HG03432 (cell line): ENCODE measurements at regions not wholly inside any gene's neighbourhood (a gene's known extent, or its start where the extent isn't known, plus 50 kb on each side); places are given as distances from the start of the nearest gene placed in this dataset.

ENCODE experiments used
- ATAC-seq: cut with Tn5 transposase; IDR thresholded peaks from one replicate; pipeline ENCODE4 v1.9.1; 2021; ENCODE audit warnings: mild to moderate bottlenecking, moderate library complexity; ENCODE audit not compliant: unreplicated experiment

DNA sequence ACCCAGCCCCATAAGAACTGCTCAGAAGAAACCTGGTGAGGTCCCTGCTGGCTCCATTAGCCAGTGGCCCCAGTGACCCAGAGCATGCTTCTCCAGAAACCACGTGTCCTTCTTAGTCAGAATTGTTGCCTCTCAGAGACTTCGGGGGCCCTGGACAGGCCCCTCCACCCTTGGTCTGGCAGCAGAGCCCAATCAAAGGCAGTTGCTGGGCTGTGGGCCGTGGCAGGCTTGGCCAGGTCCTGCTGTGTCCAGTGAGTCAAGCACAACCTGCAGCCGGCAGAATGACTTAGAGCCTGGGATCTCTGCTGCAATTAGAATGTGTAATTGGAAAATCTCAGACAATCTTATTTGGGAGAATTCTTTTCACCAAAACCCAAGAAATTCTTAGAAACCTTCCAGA is 502.0 kb upstream of the KLF4 start:
- no peak for ATAC-seq

DNA sequence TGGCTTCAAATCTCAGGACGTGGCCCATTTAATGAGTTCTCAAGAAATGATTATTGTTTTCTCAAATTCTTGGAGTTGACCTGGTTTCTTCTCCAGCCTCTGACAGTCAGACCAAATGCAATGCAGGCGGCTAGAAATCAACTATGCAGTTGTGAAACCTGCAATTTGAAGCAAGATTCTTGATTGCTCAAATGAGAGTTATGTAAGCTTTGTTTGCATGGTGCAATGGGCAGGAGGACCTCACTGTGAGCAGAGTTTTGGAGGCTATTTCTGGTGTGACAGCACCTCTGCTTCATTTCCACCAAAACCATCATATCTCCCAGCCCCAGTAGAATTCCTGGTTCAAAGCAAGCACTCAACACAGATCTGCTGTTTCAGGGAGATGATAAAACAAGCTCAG is 500.0 kb upstream of the KLF4 start:
- no peak for ATAC-seq

- ATAC-seq = no peak
Measured at GRCh38 chr9:107989099-107989498, 499.5 kb upstream of the KLF4 start.

- ATAC-seq = no peak
Measured at GRCh38 chr9:107984956-107985355, 495.4 kb upstream of the KLF4 start.

DNA sequence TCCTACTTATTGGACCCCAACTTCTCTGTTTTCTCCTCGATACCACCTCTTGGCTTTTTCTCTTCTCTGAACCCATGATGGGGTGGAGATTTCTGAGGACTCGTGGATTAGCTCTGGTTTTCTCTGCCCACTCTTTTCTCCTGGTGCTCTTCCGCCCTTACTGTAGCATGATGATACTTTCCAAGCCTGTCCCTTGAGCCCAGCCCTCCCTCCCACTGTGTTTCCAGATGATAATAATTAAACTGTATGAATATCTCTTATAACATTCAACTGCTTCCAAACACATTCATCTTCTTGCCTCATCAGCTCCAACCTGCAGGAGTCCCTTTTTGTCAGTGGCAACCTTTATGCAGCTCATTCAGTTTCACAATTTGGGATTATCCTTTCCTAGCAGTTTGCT is 494.2 kb upstream of the KLF4 start:
- ATAC-seq = no peak

DNA sequence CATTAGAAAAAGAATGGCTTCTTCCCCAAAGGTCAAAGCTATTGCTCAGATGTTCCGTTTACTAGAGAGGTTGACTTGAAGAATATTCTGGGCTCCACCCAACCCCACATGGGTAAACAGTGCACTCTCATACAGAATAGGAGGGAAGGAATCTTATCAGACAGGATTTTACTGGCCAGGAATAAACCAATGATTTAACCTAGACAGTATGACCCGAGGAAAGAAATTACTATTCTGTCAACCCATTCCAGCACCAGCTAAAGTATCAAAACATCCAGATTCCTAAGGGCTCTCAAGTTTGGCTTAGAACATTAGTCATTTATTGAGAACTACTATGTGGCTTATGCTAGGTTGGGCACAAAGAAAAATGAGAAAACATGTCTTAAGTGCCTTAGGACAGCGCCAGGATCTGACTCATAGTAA is 493.6 kb upstream of the KLF4 start:
- ATAC-seq = no peak

- no peak for ATAC-seq
Measured at GRCh38 chr9:107982745-107983144, 493.2 kb upstream of the KLF4 start.

DNA sequence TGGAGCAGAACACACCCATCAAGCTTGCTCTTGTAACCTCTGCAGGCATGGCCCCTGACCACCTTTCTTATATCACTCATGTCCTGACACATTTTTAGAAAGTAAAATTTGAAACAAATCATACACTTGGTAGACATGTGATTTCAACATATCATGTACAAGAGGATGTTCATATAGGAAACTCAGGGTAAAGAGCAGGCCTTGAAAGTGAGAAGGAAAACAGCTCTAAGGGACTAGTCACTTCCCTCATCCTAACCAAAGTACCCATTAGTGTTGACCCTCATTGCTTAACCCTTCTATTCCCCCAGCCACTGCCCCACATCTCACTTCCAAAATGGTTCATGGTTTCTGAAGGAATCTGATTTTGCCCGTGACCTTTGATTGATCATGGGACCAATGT is 492.4 kb upstream of the KLF4 start:
- no peak for ATAC-seq

- no peak for ATAC-seq
Measured at GRCh38 chr9:107980984-107981383, 491.4 kb upstream of the KLF4 start.

GRCh38 chr9:107976767-107977166 is 487.2 kb upstream of the KLF4 start:
- ATAC-seq = no peak

- no peak for ATAC-seq
Measured at GRCh38 chr9:107975426-107976010, 485.9 kb upstream of the KLF4 start.

- no peak for ATAC-seq
Measured at GRCh38 chr9:107973451-107973850, 483.9 kb upstream of the KLF4 start.

DNA sequence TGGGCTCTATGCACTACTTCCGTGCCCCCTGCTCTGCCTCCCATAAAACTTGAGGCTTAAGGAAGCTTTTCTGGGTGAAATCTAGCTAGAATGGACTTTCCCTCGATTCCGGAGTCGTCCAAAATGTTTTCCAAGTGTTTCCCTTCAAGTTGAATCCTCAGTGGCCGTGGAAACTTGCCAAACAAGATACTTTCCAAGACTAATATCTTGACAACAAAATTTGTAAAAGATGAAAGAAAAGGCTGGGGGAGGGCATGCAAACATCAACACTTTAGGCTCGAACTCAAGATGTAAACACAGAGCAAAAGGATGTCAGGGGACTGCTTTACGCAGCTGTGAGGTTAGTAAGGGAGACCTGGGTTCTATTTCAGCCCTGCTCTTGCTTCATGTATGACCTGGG is 482.8 kb upstream of the KLF4 start:
- no peak for ATAC-seq

DNA sequence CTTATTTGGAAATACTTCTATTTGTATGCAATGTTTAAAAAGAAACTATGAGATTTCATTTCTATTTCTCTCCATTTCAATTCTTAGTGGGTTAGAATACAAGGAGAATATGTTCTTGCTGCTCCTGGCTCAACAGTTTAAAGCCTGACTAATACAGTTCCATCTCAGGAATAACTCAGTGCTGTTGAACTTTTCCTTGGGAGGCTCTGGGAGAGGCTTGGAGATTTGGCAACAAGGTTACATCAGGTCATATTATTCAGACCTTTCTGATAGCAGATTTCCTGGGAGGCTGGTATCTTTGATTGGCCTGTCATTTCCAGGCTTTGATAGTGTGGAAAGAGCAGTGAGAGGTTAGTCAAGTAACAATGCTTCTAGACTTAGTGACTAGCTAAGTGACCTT is 481.7 kb upstream of the KLF4 start:
- no peak for ATAC-seq

DNA sequence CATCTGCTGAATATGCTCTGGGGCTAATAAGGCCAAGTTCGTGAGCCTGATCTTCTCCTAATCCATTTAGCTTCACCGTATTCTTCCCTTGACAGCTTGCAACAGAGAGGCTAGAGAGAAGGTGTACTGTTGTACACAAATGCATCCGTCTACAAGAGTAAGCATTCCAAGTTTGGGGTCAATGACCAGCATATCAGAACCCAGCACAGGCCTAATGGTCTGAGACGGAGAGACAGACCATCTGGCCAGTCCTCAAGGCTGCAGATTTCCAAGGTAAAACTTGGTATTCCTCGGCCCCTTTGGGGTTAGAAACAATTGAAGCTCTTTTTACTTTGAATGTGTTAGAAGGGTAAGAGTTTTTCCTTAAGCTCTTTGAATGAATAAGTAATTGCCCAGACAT is 481.2 kb upstream of the KLF4 start:
- no peak for ATAC-seq

DNA sequence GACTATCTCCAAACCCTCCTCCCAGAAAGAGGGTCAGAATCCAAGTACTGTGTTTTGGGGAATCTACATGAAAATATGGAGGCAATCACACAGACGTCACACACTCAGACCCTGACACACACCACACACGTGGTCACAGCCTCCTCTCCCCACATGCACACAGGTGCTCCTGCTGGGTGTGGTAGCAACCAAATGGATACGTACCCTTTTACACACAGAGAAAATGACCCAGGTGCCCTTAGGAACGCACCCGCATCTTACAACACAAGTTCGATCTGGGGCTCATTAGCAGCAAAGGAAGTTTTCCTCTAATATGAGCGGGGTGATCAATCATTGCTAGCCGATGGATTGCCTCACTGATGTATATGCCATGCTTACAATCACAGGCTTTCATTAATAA is 480.2 kb upstream of the KLF4 start:
- ATAC-seq = no peak

GRCh38 chr9:107969141-107969540 is 479.6 kb upstream of the KLF4 start:
- no peak for ATAC-seq

DNA sequence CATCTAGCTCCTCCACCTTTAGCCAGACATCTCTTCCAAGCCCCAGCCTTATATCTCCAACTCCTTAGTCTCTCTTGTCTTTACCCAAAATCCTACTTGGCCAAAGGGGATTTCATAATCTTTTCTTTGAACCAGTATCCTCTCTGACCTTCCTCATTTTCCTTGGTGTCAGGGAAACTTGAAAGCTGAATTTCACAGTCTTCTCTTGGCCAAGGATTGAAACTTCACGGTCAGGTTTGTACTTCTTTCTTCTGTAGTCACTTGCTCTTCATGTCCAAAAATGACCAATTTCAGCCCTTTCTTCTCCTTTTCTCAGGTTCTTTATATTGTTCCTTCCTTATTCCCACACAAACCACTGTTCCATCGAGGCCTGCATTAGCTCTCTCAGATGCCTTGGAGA is 473.7 kb upstream of the KLF4 start:
- no peak for ATAC-seq

DNA sequence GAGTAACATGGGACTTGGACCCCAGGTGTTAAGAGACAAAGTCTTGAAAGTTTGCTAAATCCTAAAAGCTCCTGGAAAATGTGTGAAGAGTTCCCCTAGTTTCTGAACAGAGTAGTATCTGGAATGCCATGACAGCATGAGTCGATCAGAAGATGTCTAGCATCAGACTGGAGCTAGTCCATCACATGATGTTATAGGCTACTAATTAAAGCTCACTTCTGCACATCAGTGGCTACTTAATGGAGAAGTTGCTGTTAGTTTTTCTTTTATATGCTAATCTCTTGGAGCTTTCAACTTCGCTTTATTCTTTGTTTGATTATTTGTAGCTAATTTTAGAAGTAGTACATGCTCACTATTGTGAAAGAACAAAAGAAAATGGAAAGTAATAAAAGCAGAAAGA is 471.3 kb upstream of the KLF4 start:
- no peak for ATAC-seq

GRCh38 chr9:107954312-107954711 is 464.7 kb upstream of the KLF4 start:
- ATAC-seq = no peak

GRCh38 chr9:107953556-107954125 is 464.1 kb upstream of the KLF4 start:
- ATAC-seq = no peak

DNA sequence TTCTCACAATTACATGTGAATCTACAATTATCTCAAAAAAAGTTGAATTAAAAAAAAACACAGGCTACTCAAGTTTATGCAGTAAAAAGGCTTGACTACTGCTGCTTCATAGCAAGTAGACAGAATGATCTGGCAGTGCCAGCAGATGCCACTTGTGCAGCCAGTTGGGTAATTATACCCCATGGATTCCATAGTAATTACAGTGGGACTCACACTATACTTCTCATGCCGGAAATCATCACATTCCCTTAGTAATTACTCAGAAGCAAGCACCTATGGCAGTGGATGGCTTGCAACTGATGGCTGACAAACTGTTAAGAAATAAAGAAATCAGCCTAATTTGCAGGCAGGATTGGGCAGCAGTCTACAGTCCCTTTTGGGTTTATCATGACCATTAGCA is 463.2 kb upstream of the KLF4 start:
- no peak for ATAC-seq

GRCh38 chr9:107951511-107951910 is 461.9 kb upstream of the KLF4 start:
- ATAC-seq = no peak
